ENCODE measurements at regions not wholly inside any gene's neighbourhood (a gene's known extent, or its start where the extent isn't known, plus 50 kb on each side); places are given as distances from the start of the nearest gene placed in this dataset.

DNA sequence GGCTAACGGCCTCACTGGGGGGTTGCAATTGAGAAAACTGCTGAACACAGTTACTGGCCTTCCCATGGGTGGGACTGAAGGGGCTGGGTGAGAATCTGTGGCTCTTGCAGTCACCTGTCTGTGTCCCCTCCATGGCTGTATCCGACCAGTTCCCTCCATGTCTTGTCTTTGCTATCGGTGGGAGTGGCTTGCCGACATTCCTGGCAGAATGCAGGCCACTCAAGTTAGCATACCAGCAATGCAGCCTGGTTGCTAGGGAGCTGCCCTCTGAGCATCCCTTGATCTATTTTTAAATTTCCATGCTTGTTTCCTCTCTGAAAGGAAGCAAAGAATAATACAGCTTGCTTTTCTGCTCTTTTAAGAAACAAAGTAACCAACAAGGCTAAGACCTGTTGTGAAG lies 1509.7 kb upstream of the WWC1 start (continued):
- TF ChIP-seq MTA3 (IDR thresholded peaks at IDR 0.05; ENCODE audit: borderline replicate concordance, low read length) (no peak), KLF5 (IDR thresholded peaks at IDR 0.05; ENCODE audit: partially characterized antibody) (no peak)

- ChIA-PET SMC1A (ENCODE audit: uncharacterized antibody, unreplicated experiment) (no interaction called here), RAD21 (ENCODE audit: unreplicated experiment) (no interaction called here), POLR2A (no interaction called here), CTCF (no interaction called here)
- Histone ChIP-seq H4K20me1 (ENCODE audit: control insufficient read depth, insufficient read depth) (no peaks in the 10 kb centered on the region), H3K4me2 (ENCODE audit: control insufficient read depth, insufficient read depth) (no peak overlapping the region), H3K36me3 (ENCODE audit: control insufficient read depth in 2 of 2, insufficient read depth in 2 of 2, low read length in 1 of 2) (no peaks in the 10 kb centered on the region), H3K9ac (ENCODE audit: control insufficient read depth, insufficient read depth, low read length) (no peak overlapping the region), H3K79me2 (ENCODE audit: control insufficient read depth, insufficient read depth, low read length) (no peaks in the 10 kb centered on the region), H2AFZ (ENCODE audit: control insufficient read depth, low read depth, low read length) (no peak overlapping the region), H3K9me3 (replicated peaks; ENCODE audit: control insufficient read depth, insufficient read depth, low read length) (no peaks in the 10 kb centered on the region; the same call in 2 of the 3 replicates), H3K4me3 (no peak overlapping the region), H3K27ac (ENCODE audit: control insufficient read depth, insufficient read depth) (no peak overlapping the region), H3K27me3 (replicated peaks in 1 of 2; ENCODE audit: control insufficient read depth in 2 of 2, insufficient read depth in 2 of 2, low read length in 1 of 2) (no peaks in the 10 kb centered on the region), H3K4me1 (ENCODE audit: control insufficient read depth, insufficient read depth, low read length) (no peaks in the 10 kb centered on the region)
- no peak for DNase-seq (ENCODE audit: low read depth, low spot score)
- no peak for TF ChIP-seq PBX3 (IDR thresholded peaks at IDR 0.05; ENCODE audit: insufficient replicate concordance, low read depth, low read length)
- no peak for TF ChIP-seq SIN3A (IDR thresholded peaks at IDR 0.05; ENCODE audit: low read depth, low read length)
- TF ChIP-seq LARP7 (IDR thresholded peaks at IDR 0.05), result no peak
- TF ChIP-seq ATF2 (IDR thresholded peaks at IDR 0.05; ENCODE audit: low read length), result no peak
- TF ChIP-seq YBX1 (IDR thresholded peaks at IDR 0.05), result no peak
- no peak for TF ChIP-seq NR2C1 (IDR thresholded peaks at IDR 0.05)
- no peak for FAIRE-seq
- BruUV-seq (replicated peaks), result no TSS peak
- intact Hi-C loops (cut with micrococcal nuclease; ENCODE audit: unreplicated experiment), result no loop called here
- 54% methylated on average over 29 of the region's 29 CpGs for WGBS (ENCODE audit: insufficient coverage, insufficient replicate concordance, low lambda C conversion rate, missing lambda C conversion rate)
- no peak for ATAC-seq
- in situ Hi-C loops (cut with MboI), result no loop called here
These were observed 1506.8 kb upstream of the WWC1 start for GRCh38 chr5:166784545-166785078.

All from GM12878 (cell line).